ENCODE measurements at regions not wholly inside any gene's neighbourhood (a gene's known extent, or its start where the extent isn't known, plus 50 kb on each side); places are given as distances from the start of the nearest gene placed in this dataset.

GRCh38 chr2:198715302-198715835 lies 742.4 kb downstream of the SATB2 start:
- peak in 2 of 3 donors; percentile 3 to 13 for DNase-seq (ENCODE audit: low read depth in 3 of 3, low spot score in 2 of 3)

DNA sequence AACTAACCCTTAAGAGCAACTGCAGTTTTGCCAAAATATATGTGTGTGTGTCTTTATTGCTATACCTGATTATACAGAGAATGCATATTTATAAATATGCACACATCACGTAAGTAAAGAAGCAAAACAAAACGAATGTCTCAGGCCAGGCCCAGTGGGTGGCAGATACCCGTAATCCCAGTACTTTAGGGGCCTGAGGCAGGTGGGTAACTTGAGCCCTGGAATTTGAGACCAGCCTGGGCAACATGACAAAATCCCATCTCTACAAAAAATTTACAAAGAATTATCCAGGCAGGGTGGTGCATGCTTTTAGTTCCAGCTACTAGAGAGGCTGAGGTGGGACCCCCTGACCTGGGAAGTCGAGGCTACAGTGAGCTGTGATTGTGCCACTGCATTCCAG lies 745.3 kb downstream of the SATB2 start:
- no peak for DNase-seq (ENCODE audit: low read depth in 3 of 3, low spot score in 2 of 3)

DNA sequence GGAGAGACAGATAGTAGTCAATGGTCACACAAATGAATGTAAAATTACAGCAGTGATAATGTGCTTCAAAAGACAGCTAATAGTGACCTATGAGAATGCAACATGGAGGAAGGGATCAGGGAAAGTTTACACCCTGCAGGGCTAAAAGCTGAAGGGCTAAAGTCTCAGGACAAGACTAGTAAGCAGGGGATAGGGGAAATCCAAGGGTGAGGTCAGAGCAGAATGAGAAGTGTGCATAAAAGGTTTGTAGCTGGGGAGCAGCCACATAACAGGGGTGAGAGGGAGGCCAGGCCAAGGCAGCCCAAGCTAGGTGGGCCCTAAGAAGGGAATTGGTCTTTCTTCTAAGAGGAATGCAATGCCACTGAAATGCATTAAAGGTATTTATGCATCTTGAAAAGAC lies 746.3 kb downstream of the SATB2 start:
- DNase-seq (ENCODE audit: low read depth in 3 of 3, low spot score in 2 of 3), result no peak

- no peak for DNase-seq (ENCODE audit: low read depth in 3 of 3, low spot score in 2 of 3)
Measured at GRCh38 chr2:198710562-198710961, 747.2 kb downstream of the SATB2 start.

- DNase-seq (ENCODE audit: low read depth in 3 of 3, low spot score in 2 of 3), result no peak
Measured at GRCh38 chr2:198706476-198707082, 751.2 kb downstream of the SATB2 start.

DNA sequence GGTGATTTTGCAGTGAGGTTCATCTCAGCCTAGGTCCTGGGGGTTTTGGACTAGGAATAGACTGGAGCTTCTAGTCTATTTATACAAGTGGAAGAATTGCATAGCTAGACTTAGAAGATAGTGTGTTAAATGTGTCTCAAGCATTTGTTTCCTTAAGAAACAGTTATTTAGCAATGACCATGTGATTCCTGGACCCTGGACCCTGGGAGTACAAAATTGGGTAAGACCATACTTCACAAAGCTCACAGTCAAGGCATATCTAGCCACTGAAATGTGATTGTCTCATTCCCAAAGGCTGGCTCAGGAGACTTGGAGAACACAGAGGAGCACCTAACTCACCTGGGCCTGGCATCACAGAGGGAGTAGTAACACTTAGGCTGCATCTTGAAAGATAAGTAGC lies 754.5 kb downstream of the SATB2 start:
- no peak for DNase-seq (ENCODE audit: low read depth in 3 of 3, low spot score in 2 of 3)

DNA sequence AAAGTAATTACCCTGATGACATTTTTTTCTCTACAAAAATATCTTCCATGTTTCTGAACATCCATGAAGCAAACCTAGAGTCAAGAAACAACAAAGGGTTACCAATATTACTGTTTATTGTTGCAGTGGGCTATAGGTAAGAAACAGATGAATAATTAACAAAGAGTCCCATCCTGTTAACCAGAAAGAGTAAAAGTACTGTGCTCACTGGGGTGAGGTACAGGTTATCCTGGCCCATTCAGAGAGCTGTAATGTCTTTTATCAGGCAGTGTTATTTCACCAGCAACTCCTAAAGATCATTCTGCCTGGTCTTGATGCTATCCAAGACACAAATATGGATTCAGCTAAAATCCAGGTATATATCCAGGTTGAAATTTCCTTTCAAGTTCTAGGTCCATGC lies 754.9 kb downstream of the SATB2 start:
- no peak for DNase-seq (ENCODE audit: low read depth in 3 of 3, low spot score in 2 of 3)

- no peak for DNase-seq (ENCODE audit: low read depth in 3 of 3, low spot score in 2 of 3)
Measured at GRCh38 chr2:198701481-198701880, 756.3 kb downstream of the SATB2 start.

DNA sequence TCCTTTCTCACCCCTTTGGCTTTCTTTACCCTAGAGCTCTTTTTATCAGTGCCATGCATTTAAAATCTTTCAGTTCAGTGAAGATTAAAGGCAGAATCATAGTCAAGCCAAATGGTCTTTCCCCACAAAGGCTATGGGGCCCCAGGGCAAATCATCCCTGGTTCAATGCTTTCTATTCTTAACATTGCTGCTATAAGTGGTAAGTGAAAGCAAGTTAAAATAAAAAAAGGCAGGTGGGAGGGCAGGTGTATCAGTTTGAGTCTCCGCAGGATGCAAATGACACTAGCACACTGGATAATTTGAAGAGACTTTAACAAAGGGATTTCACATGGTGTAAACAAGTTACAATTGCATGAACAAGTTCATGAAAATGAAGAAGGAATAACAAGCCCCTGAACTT lies 757.4 kb downstream of the SATB2 start:
- no peak for DNase-seq (ENCODE audit: low read depth in 3 of 3, low spot score in 2 of 3)

GRCh38 chr2:198698230-198698629 lies 759.5 kb downstream of the SATB2 start:
- no peak for DNase-seq (ENCODE audit: low read depth in 3 of 3, low spot score in 2 of 3)

- no peak for DNase-seq (ENCODE audit: low read depth in 3 of 3, low spot score in 2 of 3)
Measured at GRCh38 chr2:198697794-198698193, 759.9 kb downstream of the SATB2 start.

GRCh38 chr2:198697218-198697617 lies 760.5 kb downstream of the SATB2 start:
- DNase-seq (ENCODE audit: low read depth in 3 of 3, low spot score in 2 of 3), result no peak

- DNase-seq (ENCODE audit: low read depth in 3 of 3, low spot score in 2 of 3), result no peak
Measured at GRCh38 chr2:198695879-198696278, 761.9 kb downstream of the SATB2 start.

- no peak for DNase-seq (ENCODE audit: low read depth in 3 of 3, low spot score in 2 of 3)
Measured at GRCh38 chr2:198692907-198693510, 764.7 kb downstream of the SATB2 start.

DNA sequence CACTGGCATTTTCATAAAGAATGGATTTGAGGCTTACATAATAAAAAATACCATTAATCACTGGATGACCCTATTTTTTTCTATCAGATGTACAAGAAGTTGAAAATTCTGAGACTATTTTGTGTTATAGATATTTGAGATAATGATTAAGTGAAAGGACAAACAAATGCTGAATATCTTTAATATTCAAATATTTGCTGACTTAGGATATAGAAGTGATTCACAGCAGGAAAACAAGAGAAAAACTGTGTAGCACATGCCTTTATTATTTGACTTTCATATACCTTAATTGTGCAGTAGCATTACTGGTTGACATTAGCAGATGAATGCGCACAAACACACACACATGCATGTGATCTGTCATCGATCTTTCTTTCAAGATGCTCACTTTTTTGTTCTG lies 766.5 kb downstream of the SATB2 start:
- no peak for DNase-seq (ENCODE audit: low read depth in 3 of 3, low spot score in 2 of 3)

DNA sequence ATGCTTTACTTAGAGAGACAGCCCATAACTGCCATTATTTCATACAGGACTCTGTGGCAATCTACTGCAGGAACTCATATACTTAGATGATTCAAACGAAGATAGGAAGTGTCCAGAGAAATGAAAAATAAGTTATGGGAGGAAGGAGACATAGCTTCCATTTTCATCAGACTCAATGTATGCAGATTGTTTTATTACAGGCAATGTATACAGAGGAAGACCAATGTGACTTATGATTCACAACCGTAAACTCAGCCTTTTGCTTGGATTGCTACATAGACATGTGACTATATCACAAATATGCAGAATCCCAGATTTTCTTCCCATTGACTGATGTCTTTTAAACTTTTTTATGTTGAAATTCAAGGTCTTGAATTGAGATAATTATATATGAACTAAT lies 793.4 kb downstream of the SATB2 start:
- DNase-seq (ENCODE audit: low read depth in 3 of 3, low spot score in 2 of 3), result no peak

DNA sequence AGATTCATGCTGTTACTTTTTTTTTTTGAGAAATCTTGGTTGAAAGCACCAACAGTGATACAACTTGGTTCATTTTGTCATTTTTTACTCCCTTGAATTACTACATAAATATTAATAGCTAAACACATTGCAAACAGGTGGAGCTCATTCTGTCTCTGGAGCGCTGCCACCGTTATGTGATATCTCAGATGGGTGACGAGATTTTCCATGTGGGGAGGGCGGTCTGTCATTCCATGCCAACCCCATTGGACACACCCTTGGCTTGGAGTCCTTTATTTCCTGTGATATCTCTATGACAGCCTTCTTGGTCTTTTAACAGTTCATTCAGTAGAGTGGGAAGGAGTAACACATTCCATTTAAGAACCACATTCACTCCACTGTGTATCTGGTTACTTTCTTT lies 794.8 kb downstream of the SATB2 start:
- DNase-seq (ENCODE audit: low read depth in 3 of 3, low spot score in 2 of 3), result no peak

DNA sequence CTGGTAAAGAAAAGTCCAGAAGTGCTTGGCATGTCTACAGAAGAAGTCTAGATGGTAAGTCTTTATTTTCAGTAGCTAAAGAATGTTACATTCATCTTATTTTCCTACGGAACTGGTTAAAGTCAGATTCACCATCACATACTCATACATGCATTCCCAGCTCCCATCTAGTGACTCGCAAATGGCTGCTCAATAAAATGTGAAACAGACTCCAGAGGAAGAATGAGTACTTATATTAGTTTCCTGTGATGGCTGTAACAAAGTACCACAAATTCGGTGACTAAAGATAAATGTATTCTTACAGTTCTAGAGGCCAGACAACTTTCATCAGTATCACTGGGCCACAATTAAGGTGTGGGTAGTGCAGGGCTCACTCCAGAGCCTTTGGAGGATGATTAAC lies 797.2 kb downstream of the SATB2 start:
- DNase-seq (ENCODE audit: low read depth in 3 of 3, low spot score in 2 of 3), result no peak

DNA sequence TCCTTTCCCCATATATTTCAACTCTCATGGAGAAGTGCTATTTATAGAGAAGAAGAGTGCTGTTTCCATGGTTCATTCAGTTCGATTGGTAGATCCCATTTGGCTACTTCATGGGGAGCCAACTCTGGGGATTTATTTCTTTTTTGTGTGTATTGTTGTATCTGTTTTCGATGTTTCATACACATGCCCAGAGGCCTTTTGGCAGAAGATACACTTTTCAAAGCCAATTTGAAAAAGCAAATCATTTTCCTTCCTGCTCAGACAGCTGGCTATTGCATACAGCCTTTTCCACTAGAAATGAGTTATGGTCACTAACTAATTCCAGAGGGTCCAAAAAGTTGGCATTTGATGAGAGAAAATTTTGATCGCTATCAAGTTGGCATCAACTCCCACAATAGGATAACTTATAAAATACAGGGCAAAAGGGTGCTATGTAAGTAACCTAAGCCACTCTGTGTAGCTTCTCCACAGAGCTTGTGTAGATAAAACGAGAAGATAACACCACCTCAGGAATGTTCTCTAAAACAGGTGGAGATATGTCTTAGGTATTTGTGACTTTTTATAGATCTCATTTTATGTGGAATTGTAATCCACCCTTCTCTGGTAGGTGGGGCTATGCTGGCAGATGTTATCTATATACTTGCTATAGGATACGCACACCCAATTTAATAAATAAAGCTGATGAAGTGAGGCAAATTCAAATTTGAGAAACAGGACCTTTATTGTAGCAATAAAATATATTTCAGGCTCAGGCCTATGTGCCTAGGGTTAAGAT lies 798.5 kb downstream of the SATB2 start:
- DNase-seq (ENCODE audit: low read depth in 3 of 3, low spot score in 2 of 3), result no peak

- no peak for DNase-seq (ENCODE audit: low read depth in 3 of 3, low spot score in 2 of 3)
Measured at GRCh38 chr2:198657512-198658121, 800.1 kb downstream of the SATB2 start.

- DNase-seq (ENCODE audit: low read depth in 3 of 3, low spot score in 2 of 3), result no peak
Measured at GRCh38 chr2:198656869-198657268, 800.9 kb downstream of the SATB2 start.

Measured in right renal cortex interstitium (tissue), 3 donors.